CD14-positive monocyte (primary cell): ENCODE measurements at regions not wholly inside any gene's neighbourhood (a gene's known extent, or its start where the extent isn't known, plus 50 kb on each side); places are given as distances from the start of the nearest gene placed in this dataset.

ENCODE experiments used
- DNase-seq, 3 donors: peaks; one replicate each; pipeline ENCODE4 v3.0.0-alpha.2; 2011 to 2022
- H2AFZ ChIP-seq: 2 replicates; pipeline ENCODE4 v1.6.0; 2012; ENCODE audit warnings: mild to moderate bottlenecking, low read depth, low read length, inconsistent platforms; ENCODE audit not compliant: insufficient read depth, poor library complexity, severe bottlenecking
- H3K27ac ChIP-seq, 2 donors: 1 replicate in 1 of 2; 2 replicates in 1 of 2; pipeline ENCODE4 v1.5.1; 2012 to 2013; ENCODE audit warnings: low read length in 2 of 2, control low read depth in 1 of 2, inconsistent platforms in 1 of 2, low read depth in 1 of 2, mild to moderate bottlenecking in 1 of 2
- H3K27me3 ChIP-seq, 2 donors: one replicate each; pipeline versions ENCODE4 v1.6.0 to v1.6.1; 2011 to 2013; ENCODE audit warnings: low read length in 2 of 2; ENCODE audit not compliant: control insufficient read depth in 2 of 2, insufficient read depth in 2 of 2
- H3K36me3 ChIP-seq, 2 donors: replicated peaks in 1 of 2; 1 replicate in 1 of 2; 2 replicates in 1 of 2; pipeline versions ENCODE4 v1.5.1 to v1.6.1; 2012 to 2013; ENCODE audit warnings: low read length in 2 of 2, control low read depth in 1 of 2, inconsistent platforms in 1 of 2, mild to moderate bottlenecking in 1 of 2; ENCODE audit not compliant: insufficient read depth in 2 of 2, control insufficient read depth in 1 of 2
- H3K4me1 ChIP-seq, 2 donors: 1 replicate in 1 of 2; 2 replicates in 1 of 2; pipeline versions ENCODE4 v1.5.1 to v1.6.1; 2012 to 2013; ENCODE audit warnings: low read length in 2 of 2, control low read depth in 1 of 2, inconsistent platforms in 1 of 2, mild to moderate bottlenecking in 1 of 2, moderate library complexity in 1 of 2; ENCODE audit not compliant: insufficient read depth in 2 of 2, control insufficient read depth in 1 of 2
- H3K4me2 ChIP-seq: replicated peaks from 2 replicates; pipeline ENCODE3; 2012; ENCODE audit warnings: low read length, moderate library complexity, mild to moderate bottlenecking; ENCODE audit not compliant: poor library complexity, severe bottlenecking; ENCODE audit errors: extremely low read depth
- H3K4me3 ChIP-seq, 3 experiments: fragments of 200-600 bp in 1 of 3; sonication (generic) in 1 of 3; replicated peaks in 1 of 3; 1 replicate in 2 of 3; 2 replicates in 1 of 3; pipeline ENCODE4 v1.5.1; 2011 to 2013; ENCODE audit warnings: low read length in 3 of 3, mild to moderate bottlenecking in 3 of 3, control low read depth in 2 of 3, low read depth in 2 of 3, inconsistent platforms in 1 of 3, moderate library complexity in 1 of 3
- H3K79me2 ChIP-seq: 2 replicates; pipeline ENCODE4 v1.6.0; 2012; ENCODE audit warnings: mild to moderate bottlenecking, control low read depth, inconsistent platforms, low read length, moderate library complexity; ENCODE audit not compliant: insufficient read depth
- H3K9ac ChIP-seq: 2 replicates; pipeline ENCODE4 v1.6.0; 2017; ENCODE audit warnings: low read length, mild to moderate bottlenecking; ENCODE audit not compliant: insufficient read depth, poor library complexity, severe bottlenecking
- H3K9me3 ChIP-seq, 2 donors: replicated peaks in 1 of 2; 1 replicate in 1 of 2; 2 replicates in 1 of 2; pipeline versions ENCODE4 v1.5.1 to v1.6.1; 2012 to 2013; ENCODE audit warnings: low read length in 2 of 2, control low read depth in 1 of 2; ENCODE audit not compliant: control insufficient read depth in 1 of 2, insufficient read depth in 1 of 2
- H4K20me1 ChIP-seq: 2 replicates; pipeline ENCODE4 v1.6.0; 2012; ENCODE audit warnings: mild to moderate bottlenecking, low read length, control low read depth, moderate library complexity; ENCODE audit not compliant: insufficient read depth
- H3K27ac Mint-ChIP-seq, 7 donors: one replicate each; pipeline ENCODE4 v1.8.0; 2020; ENCODE audit warnings: mild to moderate bottlenecking in 7 of 7, mixed read lengths in 7 of 7, moderate library complexity in 6 of 7, inconsistent platforms in 2 of 7
- H3K27me3 Mint-ChIP-seq, 3 donors: one replicate each; pipeline ENCODE4 v1.8.0; 2021 to 2022; ENCODE audit warnings: low read depth in 3 of 3, mild to moderate bottlenecking in 3 of 3, mixed read lengths in 3 of 3, moderate library complexity in 3 of 3, inconsistent platforms in 1 of 3
- H3K36me3 Mint-ChIP-seq, 2 donors: one replicate each; pipeline ENCODE4 v1.8.0; 2020; ENCODE audit warnings: mixed read lengths in 2 of 2, inconsistent platforms in 1 of 2, mild to moderate bottlenecking in 1 of 2
- H3K4me1 Mint-ChIP-seq: one replicate; pipeline ENCODE4 v1.8.0; 2020; ENCODE audit warnings: mild to moderate bottlenecking, mixed read lengths
- H3K4me3 Mint-ChIP-seq, 2 donors: one replicate each; pipeline ENCODE4 v1.8.0; 2020; ENCODE audit warnings: mild to moderate bottlenecking in 2 of 2, mixed read lengths in 2 of 2, moderate library complexity in 1 of 2
- H3K9me3 Mint-ChIP-seq, 7 donors: one replicate each; pipeline ENCODE4 v1.8.0; 2020 to 2022; ENCODE audit warnings: mixed read lengths in 7 of 7, mild to moderate bottlenecking in 6 of 7, moderate library complexity in 6 of 7, inconsistent platforms in 2 of 7
- WGBS: methylation state at CpG from one replicate; pipeline ENCODE4 v1.1.5; 2013; ENCODE audit warnings: missing lambda C conversion rate; ENCODE audit not compliant: insufficient coverage; 5-methylcytosine and 5-hydroxymethylcytosine counted together
- intact Hi-C, 2 donors: fragments of 100-400 bp; cut with micrococcal nuclease; formaldehyde crosslinking; loops; one replicate each; pipeline versions ENCODE4 v1.15.0 to v1.15.1; 2023
- TF ChIP-seq, protein P1 (sequence below): fragments of 200-600 bp; IDR thresholded peaks from one replicate; pipeline ENCODE4 v1.8.0; 2022; ENCODE audit warnings: antibody characterized with exemption, mild to moderate bottlenecking

DNA sequence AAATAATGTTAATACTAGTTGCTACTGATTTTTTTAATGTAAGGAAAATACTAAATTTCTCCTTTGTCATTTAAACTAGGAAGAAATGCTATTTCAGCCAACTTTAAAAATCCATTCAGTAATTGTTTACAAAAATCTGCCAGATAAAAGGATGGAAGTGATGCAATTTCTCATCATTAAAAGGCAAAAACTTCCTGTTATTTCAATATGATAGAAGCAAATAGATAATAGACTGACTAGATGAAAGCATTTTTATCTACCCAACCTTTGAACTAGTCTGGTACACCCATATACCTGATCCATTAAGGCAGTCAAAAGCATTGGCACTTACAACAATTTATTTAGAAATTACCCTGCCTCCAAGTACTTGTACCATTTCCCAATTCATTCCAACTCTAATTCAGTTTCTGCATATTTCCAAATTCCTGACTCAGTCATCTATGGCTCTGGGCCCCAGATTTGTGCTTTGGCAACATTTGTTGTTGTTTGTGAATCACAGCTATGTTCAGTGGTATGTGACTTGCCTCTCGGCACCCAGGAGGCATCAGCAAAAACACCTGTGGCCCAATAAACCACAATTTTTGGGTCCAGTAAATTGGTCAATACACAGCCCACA is 482.6 kb upstream of the SEMA3A start:
- Histone ChIP-seq H3K9me3 (no peaks in the 10 kb centered on the region), H3K4me3 (no peak overlapping the region), H3K4me1 (no peaks in the 10 kb centered on the region), H3K9ac (no peak overlapping the region), H3K79me2 (no peaks in the 10 kb centered on the region), H3K27me3 (no peaks in the 10 kb centered on the region), H3K4me2 (no peak overlapping the region), H3K27ac (no peak overlapping the region), H2AFZ (no peak overlapping the region), H4K20me1 (no peaks in the 10 kb centered on the region), H3K36me3 (no peaks in the 10 kb centered on the region)
- Mint-ChIP-seq H3K27me3 (peaks cover 0 to 2% (median 1%) of the 10 kb centered on the region in 3 donors), H3K36me3 (no peaks in the 10 kb centered on the region), H3K4me1 (no peaks in the 10 kb centered on the region), H3K9me3 (peaks cover 0 to 2% (median 0%) of the 10 kb centered on the region in 7 donors), H3K4me3 (no peak overlapping the region), H3K27ac (no peak overlapping the region)
- WGBS: no CpG with 5 or more reads among the region's 1 CpG
- intact Hi-C loops: no loop called here
- TF ChIP-seq, protein P1, sequence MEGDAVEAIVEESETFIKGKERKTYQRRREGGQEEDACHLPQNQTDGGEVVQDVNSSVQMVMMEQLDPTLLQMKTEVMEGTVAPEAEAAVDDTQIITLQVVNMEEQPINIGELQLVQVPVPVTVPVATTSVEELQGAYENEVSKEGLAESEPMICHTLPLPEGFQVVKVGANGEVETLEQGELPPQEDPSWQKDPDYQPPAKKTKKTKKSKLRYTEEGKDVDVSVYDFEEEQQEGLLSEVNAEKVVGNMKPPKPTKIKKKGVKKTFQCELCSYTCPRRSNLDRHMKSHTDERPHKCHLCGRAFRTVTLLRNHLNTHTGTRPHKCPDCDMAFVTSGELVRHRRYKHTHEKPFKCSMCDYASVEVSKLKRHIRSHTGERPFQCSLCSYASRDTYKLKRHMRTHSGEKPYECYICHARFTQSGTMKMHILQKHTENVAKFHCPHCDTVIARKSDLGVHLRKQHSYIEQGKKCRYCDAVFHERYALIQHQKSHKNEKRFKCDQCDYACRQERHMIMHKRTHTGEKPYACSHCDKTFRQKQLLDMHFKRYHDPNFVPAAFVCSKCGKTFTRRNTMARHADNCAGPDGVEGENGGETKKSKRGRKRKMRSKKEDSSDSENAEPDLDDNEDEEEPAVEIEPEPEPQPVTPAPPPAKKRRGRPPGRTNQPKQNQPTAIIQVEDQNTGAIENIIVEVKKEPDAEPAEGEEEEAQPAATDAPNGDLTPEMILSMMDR: no peak
- no peak for DNase-seq

DNA sequence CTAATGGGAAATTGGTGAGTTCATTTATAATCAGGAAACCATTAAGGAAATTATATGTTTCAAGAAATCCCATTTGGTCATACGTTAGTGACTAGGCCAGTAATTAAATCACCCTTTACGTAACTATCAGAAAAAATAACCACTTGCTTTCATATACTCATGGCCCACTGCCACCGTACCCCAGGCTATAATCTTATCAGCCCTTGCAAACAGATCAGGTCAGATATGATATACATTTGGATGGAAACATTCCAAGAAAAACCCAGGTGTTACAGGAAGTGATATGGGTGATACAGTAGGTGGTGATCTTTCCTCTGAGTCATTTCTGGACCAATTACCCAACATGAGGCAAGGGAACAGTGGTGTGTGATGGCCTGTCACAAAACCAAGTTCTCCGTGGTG is 481.0 kb upstream of the SEMA3A start:
- DNase-seq: no peak
- TF ChIP-seq, protein P1: no peak
- Mint-ChIP-seq H3K27ac (no peak overlapping the region), H3K4me1 (no peaks in the 10 kb centered on the region), H3K36me3 (no peaks in the 10 kb centered on the region), H3K4me3 (no peak overlapping the region), H3K27me3 (peaks cover 0 to 2% (median 1%) of the 10 kb centered on the region in 3 donors), H3K9me3 (peaks cover 0 to 2% (median 0%) of the 10 kb centered on the region in 7 donors)
- Histone ChIP-seq H3K4me1 (no peaks in the 10 kb centered on the region), H3K4me2 (no peak overlapping the region), H2AFZ (no peak overlapping the region), H3K36me3 (no peaks in the 10 kb centered on the region), H4K20me1 (no peaks in the 10 kb centered on the region), H3K27me3 (no peaks in the 10 kb centered on the region), H3K27ac (no peak overlapping the region), H3K9me3 (no peaks in the 10 kb centered on the region), H3K79me2 (no peaks in the 10 kb centered on the region), H3K4me3 (no peak overlapping the region), H3K9ac (no peak overlapping the region)
- intact Hi-C loops: no loop called here
- 80% methylated on average over 1 of the region's 4 CpGs for WGBS
